H9 (cell line): ENCODE measurements at regions not wholly inside any gene's neighbourhood (a gene's known extent, or its start where the extent isn't known, plus 50 kb on each side); places are given as distances from the start of the nearest gene placed in this dataset.

Experiments used
- DNase-seq: peaks from one replicate; pipeline ENCODE4 v3.0.0-alpha.2; 2017
- H2AFZ ChIP-seq: one replicate; pipeline ENCODE4 v1.6.1; 2013; ENCODE audit warnings: mild to moderate bottlenecking, low read length, control low read depth, moderate library complexity
- H2AK5ac ChIP-seq: 2 replicates; pipeline ENCODE4 v1.6.1; 2013; ENCODE audit warnings: low read length, control low read depth, mixed read lengths; ENCODE audit not compliant: insufficient read length
- H2BK120ac ChIP-seq: one replicate; pipeline ENCODE4 v1.6.1; 2013; ENCODE audit warnings: low read depth, mild to moderate bottlenecking, low read length, control low read depth, inconsistent platforms; ENCODE audit not compliant: poor library complexity, severe bottlenecking
- H2BK12ac ChIP-seq: 2 replicates; pipeline ENCODE4 v1.6.1; 2013; ENCODE audit warnings: low read length, control low read depth, mixed read lengths, low read depth; ENCODE audit not compliant: insufficient read length
- H2BK15ac ChIP-seq: 2 replicates; pipeline ENCODE4 v1.6.1; 2013; ENCODE audit warnings: low read depth, low read length, control low read depth
- H2BK20ac ChIP-seq: one replicate; pipeline ENCODE4 v1.6.1; 2013; ENCODE audit warnings: low read depth, mild to moderate bottlenecking, low read length, control low read depth, inconsistent platforms; ENCODE audit not compliant: poor library complexity, severe bottlenecking
- H2BK5ac ChIP-seq: 2 replicates; pipeline ENCODE4 v1.6.1; 2013; ENCODE audit warnings: low read length, control low read depth, mixed read lengths; ENCODE audit not compliant: insufficient read length
- H3K14ac ChIP-seq: 2 replicates; pipeline ENCODE4 v1.6.1; 2013; ENCODE audit warnings: low read length, control low read depth; ENCODE audit not compliant: insufficient read depth
- H3K18ac ChIP-seq: 2 replicates; pipeline ENCODE4 v1.6.1; 2013; ENCODE audit warnings: low read depth, mild to moderate bottlenecking, mixed read lengths, low read length, control low read depth; ENCODE audit not compliant: insufficient read length
- H3K23ac ChIP-seq: 2 replicates; pipeline ENCODE4 v1.6.1; 2013; ENCODE audit warnings: low read length, control low read depth, mixed read lengths, low read depth; ENCODE audit not compliant: insufficient read length
- H3K23me2 ChIP-seq: 2 replicates; pipeline ENCODE4 v1.6.1; 2013; ENCODE audit warnings: low read depth, mild to moderate bottlenecking, mixed read lengths, low read length, control low read depth; ENCODE audit not compliant: insufficient read length, poor library complexity, severe bottlenecking
- H3K27ac ChIP-seq: 2 replicates; pipeline ENCODE4 v1.5.1; 2013; ENCODE audit warnings: low read length, control low read depth, mixed read lengths, low read depth; ENCODE audit not compliant: insufficient read length
- H3K27me3 ChIP-seq: 2 replicates; pipeline ENCODE4 v1.6.1; 2013; ENCODE audit warnings: low read length, control low read depth, inconsistent platforms; ENCODE audit not compliant: insufficient read depth
- H3K4ac ChIP-seq: 2 replicates; pipeline ENCODE4 v1.6.1; 2013; ENCODE audit warnings: low read depth, mild to moderate bottlenecking, control low read depth, inconsistent platforms, low read length, moderate library complexity
- H3K4me1 ChIP-seq: 2 replicates; pipeline ENCODE4 v1.6.1; 2013; ENCODE audit warnings: low read length, control low read depth, inconsistent platforms; ENCODE audit not compliant: insufficient read depth
- H3K4me2 ChIP-seq: 2 replicates; pipeline ENCODE4 v1.6.1; 2013; ENCODE audit warnings: low read length, control low read depth, mixed read lengths; ENCODE audit not compliant: insufficient read length, insufficient read depth
- H3K56ac ChIP-seq: 2 replicates; pipeline ENCODE4 v1.6.1; 2013; ENCODE audit warnings: low read depth, mild to moderate bottlenecking, mixed read lengths, low read length, control low read depth; ENCODE audit not compliant: insufficient read length
- H3K79me1 ChIP-seq: 2 replicates; pipeline ENCODE4 v1.6.1; 2013; ENCODE audit warnings: low read depth, mild to moderate bottlenecking, moderate library complexity, low read length, control low read depth, inconsistent platforms; ENCODE audit not compliant: insufficient read depth, poor library complexity, severe bottlenecking
- H3K79me2 ChIP-seq: 2 replicates; pipeline ENCODE4 v1.6.1; 2013; ENCODE audit warnings: low read length, control low read depth, inconsistent platforms; ENCODE audit not compliant: insufficient read depth
- H3K9ac ChIP-seq: 2 replicates; pipeline ENCODE4 v1.6.1; 2013; ENCODE audit warnings: low read length, control low read depth, mixed read lengths; ENCODE audit not compliant: insufficient read length; ENCODE audit errors: extremely low read depth
- H3K9me3 ChIP-seq: one replicate; pipeline ENCODE4 v1.6.1; 2013; ENCODE audit warnings: low read depth, low read length, inconsistent platforms; ENCODE audit not compliant: control insufficient read depth
- H3T11ph ChIP-seq: one replicate; pipeline ENCODE4 v1.6.1; 2013; ENCODE audit warnings: mild to moderate bottlenecking, low read length, control low read depth, inconsistent platforms
- H4K20me1 ChIP-seq: one replicate; pipeline ENCODE4 v1.6.1; 2013; ENCODE audit not compliant: control insufficient read depth, insufficient read length, insufficient read depth
- H4K5ac ChIP-seq: 2 replicates; pipeline ENCODE4 v1.6.1; 2013; ENCODE audit warnings: low read depth, mild to moderate bottlenecking, mixed read lengths, low read length, control low read depth; ENCODE audit not compliant: insufficient read length
- H4K8ac ChIP-seq: replicated peaks from 2 replicates; pipeline ENCODE4 v1.6.1; 2013; ENCODE audit warnings: low read length, control low read depth, mixed read lengths, low read depth; ENCODE audit not compliant: insufficient read length
- H4K91ac ChIP-seq: 2 replicates; pipeline ENCODE4 v1.6.1; 2013; ENCODE audit warnings: low read depth, mild to moderate bottlenecking, moderate library complexity, mixed read lengths, low read length, control low read depth; ENCODE audit not compliant: insufficient read length
- H3K27ac Mint-ChIP-seq, 3 experiments: 2 replicates in 2 of 3; 3 replicates in 1 of 3; pipeline ENCODE4 v1.8.0; 2020 to 2021; ENCODE audit warnings: mixed read lengths in 3 of 3, mild to moderate bottlenecking in 1 of 3, moderate library complexity in 1 of 3
- H3K27me3 Mint-ChIP-seq: 2 replicates; pipeline ENCODE4 v1.8.0; 2021; ENCODE audit warnings: low read depth, mild to moderate bottlenecking, moderate library complexity, mixed read lengths
- H3K36me3 Mint-ChIP-seq, 3 experiments: 2 replicates in 2 of 3; 3 replicates in 1 of 3; pipeline ENCODE4 v1.8.0; 2020 to 2021; ENCODE audit warnings: low read depth in 3 of 3, mixed read lengths in 3 of 3; ENCODE audit not compliant: insufficient read depth in 1 of 3
- H3K4me1 Mint-ChIP-seq, 2 experiments: 2 replicates each; pipeline ENCODE4 v1.8.0; 2020; ENCODE audit warnings: mixed read lengths in 2 of 2
- H3K4me3 Mint-ChIP-seq, 2 experiments: 2 replicates in 1 of 2; 3 replicates in 1 of 2; pipeline ENCODE4 v1.8.0; 2020 to 2021; ENCODE audit warnings: mild to moderate bottlenecking in 2 of 2, mixed read lengths in 2 of 2, moderate library complexity in 1 of 2
- H3K9me3 Mint-ChIP-seq, 2 experiments: 2 replicates in 1 of 2; 3 replicates in 1 of 2; pipeline ENCODE4 v1.8.0; 2020; ENCODE audit warnings: mild to moderate bottlenecking in 2 of 2, mixed read lengths in 2 of 2, moderate library complexity in 1 of 2
- WGBS: extraction: QIAGEN DNeasy Blood & Tissue Kit; methylation state at CpG from one replicate; pipeline ENCODE4 v1.1.7; 2013; ENCODE audit warnings: missing lambda C conversion rate, low lambda C conversion rate, mixed read lengths; ENCODE audit not compliant: insufficient read length; ENCODE audit errors: extremely low coverage; 5-methylcytosine and 5-hydroxymethylcytosine counted together
- TF ChIP-seq, protein P1 (sequence below): fragments of 200-600 bp; sonication (generic); conservative IDR thresholded peaks from 3 replicates; pipeline ENCODE4 v1.8.0; 2021; ENCODE audit warnings: antibody characterized with exemption, mild to moderate bottlenecking

DNA sequence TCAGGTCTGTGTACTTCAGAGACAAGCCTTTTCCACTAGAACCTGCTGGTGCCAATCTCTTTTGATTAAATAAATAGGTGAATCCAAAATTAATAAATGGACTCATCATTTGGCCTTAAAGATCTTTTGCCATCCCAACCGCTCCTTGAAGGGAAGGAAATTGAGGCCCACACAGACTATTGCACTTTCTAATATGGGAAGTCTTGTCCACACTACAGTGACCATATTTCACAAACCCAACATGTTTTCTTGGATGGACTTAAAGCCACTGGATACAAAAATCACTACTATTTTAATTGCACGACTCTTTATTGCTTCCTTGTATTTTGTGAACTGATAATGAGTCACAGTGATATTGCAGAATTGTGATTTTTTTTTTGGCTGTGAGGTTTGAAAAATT, 135.0 kb downstream of the DIRAS2 start:
- no peaks in the 10 kb centered on the region for H3K79me2 ChIP-seq
- TF ChIP-seq, protein P1, sequence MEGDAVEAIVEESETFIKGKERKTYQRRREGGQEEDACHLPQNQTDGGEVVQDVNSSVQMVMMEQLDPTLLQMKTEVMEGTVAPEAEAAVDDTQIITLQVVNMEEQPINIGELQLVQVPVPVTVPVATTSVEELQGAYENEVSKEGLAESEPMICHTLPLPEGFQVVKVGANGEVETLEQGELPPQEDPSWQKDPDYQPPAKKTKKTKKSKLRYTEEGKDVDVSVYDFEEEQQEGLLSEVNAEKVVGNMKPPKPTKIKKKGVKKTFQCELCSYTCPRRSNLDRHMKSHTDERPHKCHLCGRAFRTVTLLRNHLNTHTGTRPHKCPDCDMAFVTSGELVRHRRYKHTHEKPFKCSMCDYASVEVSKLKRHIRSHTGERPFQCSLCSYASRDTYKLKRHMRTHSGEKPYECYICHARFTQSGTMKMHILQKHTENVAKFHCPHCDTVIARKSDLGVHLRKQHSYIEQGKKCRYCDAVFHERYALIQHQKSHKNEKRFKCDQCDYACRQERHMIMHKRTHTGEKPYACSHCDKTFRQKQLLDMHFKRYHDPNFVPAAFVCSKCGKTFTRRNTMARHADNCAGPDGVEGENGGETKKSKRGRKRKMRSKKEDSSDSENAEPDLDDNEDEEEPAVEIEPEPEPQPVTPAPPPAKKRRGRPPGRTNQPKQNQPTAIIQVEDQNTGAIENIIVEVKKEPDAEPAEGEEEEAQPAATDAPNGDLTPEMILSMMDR = no peak
- no peaks in the 10 kb centered on the region for H3K4me1 ChIP-seq
- H3K9me3 ChIP-seq = no peaks in the 10 kb centered on the region
- H3K23me2 ChIP-seq = no peaks in the 10 kb centered on the region
- Mint-ChIP-seq H3K4me3 (no peak overlapping the region), H3K9me3 (peaks cover 0 to 3% of the 10 kb centered on the region in 2 experiments; a peak in 1 of 5 replicates), H3K36me3 (peaks cover 0 to 2% (median 0%) of the 10 kb centered on the region in 3 experiments; a peak in 2 of 7 replicates), H3K27me3 (no peaks in the 10 kb centered on the region), H3K27ac (no peak overlapping the region), H3K4me1 (no peaks in the 10 kb centered on the region; a peak in 2 of 4 replicates)
- no peaks in the 10 kb centered on the region for H3K27me3 ChIP-seq
- H4K91ac ChIP-seq = no peak overlapping the region
- no peak overlapping the region for H3K14ac ChIP-seq
- H2BK20ac ChIP-seq = no peak overlapping the region
- no peak overlapping the region for H3K4me2 ChIP-seq
- no peak overlapping the region for H2BK120ac ChIP-seq
- no peak overlapping the region for H3K27ac ChIP-seq
- H2BK15ac ChIP-seq = no peak overlapping the region
- no peak overlapping the region for H3K18ac ChIP-seq
- no peaks in the 10 kb centered on the region for H4K20me1 ChIP-seq
- no peak overlapping the region for H2AK5ac ChIP-seq
- H2BK12ac ChIP-seq = no peak overlapping the region
- no peaks in the 10 kb centered on the region for H3K79me1 ChIP-seq
- no peak overlapping the region for H3K23ac ChIP-seq
- no peak overlapping the region for H3K9ac ChIP-seq
- H3T11ph ChIP-seq = no peak overlapping the region
- DNase-seq = no peak
- WGBS = no CpG with 5 or more reads among the region's 2 CpGs
- no peak overlapping the region for H3K4ac ChIP-seq
- no peak overlapping the region for H2AFZ ChIP-seq
- no peak overlapping the region for H4K5ac ChIP-seq
- H3K56ac ChIP-seq = no peak overlapping the region
- H2BK5ac ChIP-seq = no peak overlapping the region
- no peak overlapping the region for H4K8ac ChIP-seq
